GM13976 (cell line): ENCODE measurements at regions not wholly inside any gene's neighbourhood (a gene's known extent, or its start where the extent isn't known, plus 50 kb on each side); places are given as distances from the start of the nearest gene placed in this dataset.

Source experiments
- DNase-seq: peaks from one replicate; pipeline ENCODE4 v3.0.0; 2012; ENCODE audit warnings: low spot score
- in situ Hi-C: fragments of 300-500 bp; cut with MboI; formaldehyde crosslinking; loops from one replicate; pipeline ENCODE4 v1.12.0; 2022; ENCODE audit warnings: low sequenced_read_pairs, mixed read lengths, inconsistent platforms; ENCODE audit not compliant: unreplicated experiment
- TF ChIP-seq, protein P1 (sequence below): IDR thresholded peaks from 2 replicates; pipeline ENCODE4 v1.5.1; 2012; ENCODE audit warnings: borderline replicate concordance, mild to moderate bottlenecking; ENCODE audit not compliant: insufficient read depth; ENCODE audit errors: extremely low read depth, missing control alignments, control extremely low read depth

DNA sequence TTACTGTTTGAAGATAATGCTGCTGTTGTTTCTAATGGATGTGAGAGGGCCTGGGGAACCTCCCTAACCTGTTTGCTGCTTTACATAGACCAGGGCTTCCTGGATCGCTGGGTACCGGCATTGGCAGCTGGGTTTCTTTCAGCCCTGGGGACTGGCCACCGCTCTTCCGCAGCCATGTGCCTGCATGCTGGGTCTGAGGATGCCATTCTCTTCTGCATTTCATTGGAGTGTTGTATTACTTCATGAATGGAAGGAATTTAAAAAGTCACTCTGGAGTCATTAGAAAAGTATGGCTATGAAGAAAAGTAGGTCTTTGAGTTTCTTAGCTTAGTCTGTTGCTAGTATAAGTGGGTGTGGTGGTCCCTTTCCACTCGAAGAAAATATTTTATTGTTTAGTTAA is 107.3 kb upstream of the MGAT5 start:
- no peak for DNase-seq
- TF ChIP-seq, protein P1, sequence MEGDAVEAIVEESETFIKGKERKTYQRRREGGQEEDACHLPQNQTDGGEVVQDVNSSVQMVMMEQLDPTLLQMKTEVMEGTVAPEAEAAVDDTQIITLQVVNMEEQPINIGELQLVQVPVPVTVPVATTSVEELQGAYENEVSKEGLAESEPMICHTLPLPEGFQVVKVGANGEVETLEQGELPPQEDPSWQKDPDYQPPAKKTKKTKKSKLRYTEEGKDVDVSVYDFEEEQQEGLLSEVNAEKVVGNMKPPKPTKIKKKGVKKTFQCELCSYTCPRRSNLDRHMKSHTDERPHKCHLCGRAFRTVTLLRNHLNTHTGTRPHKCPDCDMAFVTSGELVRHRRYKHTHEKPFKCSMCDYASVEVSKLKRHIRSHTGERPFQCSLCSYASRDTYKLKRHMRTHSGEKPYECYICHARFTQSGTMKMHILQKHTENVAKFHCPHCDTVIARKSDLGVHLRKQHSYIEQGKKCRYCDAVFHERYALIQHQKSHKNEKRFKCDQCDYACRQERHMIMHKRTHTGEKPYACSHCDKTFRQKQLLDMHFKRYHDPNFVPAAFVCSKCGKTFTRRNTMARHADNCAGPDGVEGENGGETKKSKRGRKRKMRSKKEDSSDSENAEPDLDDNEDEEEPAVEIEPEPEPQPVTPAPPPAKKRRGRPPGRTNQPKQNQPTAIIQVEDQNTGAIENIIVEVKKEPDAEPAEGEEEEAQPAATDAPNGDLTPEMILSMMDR: no peak
- in situ Hi-C loops: no loop called here

DNA sequence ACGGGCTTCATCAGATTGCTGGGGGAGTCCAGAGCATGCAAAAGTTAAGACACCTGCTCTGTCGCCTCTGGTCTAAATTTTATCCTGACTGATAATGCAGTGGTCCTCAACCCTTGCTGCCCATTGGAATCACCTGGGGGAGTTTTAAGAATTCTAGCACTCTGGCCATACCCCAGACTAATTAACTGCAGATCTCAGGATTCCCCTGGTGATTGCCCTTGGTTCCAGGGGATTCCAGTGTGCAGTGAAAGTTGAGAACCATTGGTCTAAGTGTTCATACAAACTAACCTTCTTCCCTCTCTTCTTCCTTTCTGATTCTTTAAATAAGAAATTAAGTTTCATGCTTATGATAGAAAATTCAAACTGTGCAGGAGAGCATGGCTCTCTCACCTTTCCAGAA is 105.7 kb upstream of the MGAT5 start:
- in situ Hi-C loops: no loop called here
- no peak for DNase-seq
- TF ChIP-seq, protein P1: no peak

DNA sequence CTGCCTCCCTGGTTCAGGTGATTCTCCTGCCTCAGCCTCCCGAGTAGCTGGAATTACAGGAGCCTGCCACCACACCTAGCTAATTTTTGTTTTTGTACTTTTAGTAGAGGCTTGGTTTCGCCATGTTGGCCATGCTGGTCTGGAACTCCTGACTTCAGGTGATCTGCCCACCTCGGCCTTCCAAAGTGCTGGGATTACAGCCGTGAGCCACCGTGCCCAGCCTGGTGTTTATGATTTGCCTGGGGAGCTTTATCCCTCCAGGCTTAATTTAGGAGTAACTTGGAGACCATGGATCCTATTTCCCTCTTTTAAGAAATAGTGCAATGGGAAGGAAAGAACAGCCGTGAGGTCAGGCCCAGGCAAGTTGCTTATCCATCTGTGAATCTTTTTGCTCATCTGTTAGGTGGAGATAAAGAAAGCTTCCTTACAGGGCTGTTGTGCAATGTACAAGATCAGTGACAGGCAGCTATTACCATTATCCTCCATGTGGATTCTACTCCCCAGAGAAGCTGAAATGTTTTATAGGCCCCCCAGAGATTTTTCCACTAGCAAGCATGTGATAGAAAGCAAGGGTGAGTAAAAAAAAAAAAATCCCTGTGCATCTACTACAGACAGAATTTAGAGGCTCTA is 104.9 kb upstream of the MGAT5 start:
- DNase-seq: no peak
- TF ChIP-seq, protein P1: no peak
- in situ Hi-C loops: no loop called here

DNA sequence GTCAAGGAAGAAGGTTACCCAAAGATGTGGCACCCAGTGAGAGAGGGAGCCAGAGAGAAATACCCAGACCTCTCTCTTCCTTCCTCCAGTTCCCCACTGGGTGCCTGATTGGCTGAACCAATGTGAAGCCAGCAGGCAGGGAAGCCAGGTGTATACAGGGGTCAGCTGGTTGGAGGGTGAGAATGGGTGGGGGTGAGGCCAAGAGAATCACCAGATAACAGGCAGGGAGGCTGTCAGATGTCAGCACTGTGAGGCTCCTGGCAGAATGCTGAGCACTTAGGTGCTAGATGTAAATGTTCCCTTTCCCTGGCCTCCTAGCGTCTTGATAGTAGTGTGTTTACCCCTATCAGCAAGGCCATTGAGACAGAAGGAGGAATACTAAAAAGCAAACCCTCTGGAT is 104.0 kb upstream of the MGAT5 start:
- in situ Hi-C loops: no loop called here
- TF ChIP-seq, protein P1: no peak
- DNase-seq: no peak

DNA sequence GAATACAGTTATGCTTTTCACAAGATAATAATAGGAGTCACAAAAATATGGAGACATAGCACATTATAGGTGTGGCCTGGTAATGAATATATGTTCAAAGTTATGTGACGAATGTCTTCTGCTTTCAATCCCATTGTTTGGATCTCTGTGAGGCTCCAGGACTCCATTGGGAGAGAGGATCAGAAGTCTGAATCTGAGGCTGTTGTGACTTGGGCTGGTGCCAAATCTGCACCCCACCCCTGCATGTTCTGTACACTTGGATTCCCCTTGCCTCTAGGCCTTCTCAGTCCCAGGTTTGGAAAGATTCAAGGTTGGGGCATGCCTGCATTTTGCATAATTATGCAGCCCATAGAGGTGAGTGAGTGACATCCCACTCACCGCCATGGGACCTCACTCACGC is 103.1 kb upstream of the MGAT5 start:
- in situ Hi-C loops: no loop called here
- TF ChIP-seq, protein P1: no peak
- DNase-seq: no peak

DNA sequence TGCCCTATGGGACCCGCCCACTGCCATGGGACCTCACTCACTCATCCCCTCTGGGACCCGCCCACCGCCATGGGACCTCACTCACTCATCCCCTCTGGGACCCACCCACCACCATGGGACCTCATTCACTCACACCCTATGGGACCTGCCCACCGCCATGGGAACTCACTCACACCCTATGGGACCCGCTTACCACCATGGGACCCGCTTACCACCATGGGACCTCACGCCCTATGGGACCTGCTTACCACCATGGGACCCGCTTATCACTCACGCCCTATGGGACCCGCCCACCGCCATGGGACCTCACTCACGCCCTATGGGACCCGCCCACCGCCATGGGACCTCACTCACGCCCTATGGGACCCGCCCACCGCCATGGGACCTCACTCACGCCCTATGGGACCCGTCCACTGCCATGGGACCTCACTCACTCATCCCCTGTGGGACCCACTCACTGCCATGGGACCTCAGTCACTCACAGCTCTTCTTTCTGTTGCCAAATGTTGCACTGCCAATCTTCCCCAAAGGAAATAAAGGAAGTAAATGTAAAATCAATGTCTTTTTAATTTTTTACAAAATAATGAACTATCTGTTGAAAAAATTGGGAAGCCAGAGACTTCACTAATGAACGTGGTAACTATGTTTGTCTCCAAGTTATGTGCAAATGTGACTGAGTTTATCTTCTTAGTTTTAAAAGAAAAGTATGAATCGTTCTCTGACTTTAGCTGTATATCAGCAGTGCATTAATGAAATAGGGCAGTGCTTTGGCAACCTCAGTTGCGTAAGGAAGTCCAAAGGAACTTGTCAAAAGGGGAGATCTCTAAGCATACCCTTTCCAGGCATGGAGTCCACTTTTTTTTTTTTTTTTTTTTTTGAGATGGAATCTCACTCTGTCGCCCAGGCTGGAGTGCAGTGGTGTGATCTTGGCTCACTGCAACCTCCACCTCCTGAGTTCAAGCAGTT is 101.5 kb upstream of the MGAT5 start:
- in situ Hi-C loops: no loop called here
- TF ChIP-seq, protein P1: no peak
- DNase-seq: no peak
